CD14-positive monocyte (primary cell): ENCODE measurements at regions not wholly inside any gene's neighbourhood (a gene's known extent, or its start where the extent isn't known, plus 50 kb on each side); places are given as distances from the start of the nearest gene placed in this dataset.
A peak's percentile ranks its signal among the peaks of the same experiment; 100 is the strongest.

Experiments used
- DNase-seq, 3 donors: peaks; one replicate each; pipeline ENCODE4 v3.0.0-alpha.2; 2011 to 2022
- H2AFZ ChIP-seq: 2 replicates; pipeline ENCODE4 v1.6.0; 2012; ENCODE audit warnings: mild to moderate bottlenecking, low read depth, low read length, inconsistent platforms; ENCODE audit not compliant: insufficient read depth, poor library complexity, severe bottlenecking
- H3K27ac ChIP-seq, 2 donors: 1 replicate in 1 of 2; 2 replicates in 1 of 2; pipeline ENCODE4 v1.5.1; 2012 to 2013; ENCODE audit warnings: low read length in 2 of 2, control low read depth in 1 of 2, inconsistent platforms in 1 of 2, low read depth in 1 of 2, mild to moderate bottlenecking in 1 of 2
- H3K27me3 ChIP-seq, 2 donors: one replicate each; pipeline versions ENCODE4 v1.6.0 to v1.6.1; 2011 to 2013; ENCODE audit warnings: low read length in 2 of 2; ENCODE audit not compliant: control insufficient read depth in 2 of 2, insufficient read depth in 2 of 2
- H3K36me3 ChIP-seq, 2 donors: replicated peaks in 1 of 2; 1 replicate in 1 of 2; 2 replicates in 1 of 2; pipeline versions ENCODE4 v1.5.1 to v1.6.1; 2012 to 2013; ENCODE audit warnings: low read length in 2 of 2, control low read depth in 1 of 2, inconsistent platforms in 1 of 2, mild to moderate bottlenecking in 1 of 2; ENCODE audit not compliant: insufficient read depth in 2 of 2, control insufficient read depth in 1 of 2
- H3K4me1 ChIP-seq, 2 donors: 1 replicate in 1 of 2; 2 replicates in 1 of 2; pipeline versions ENCODE4 v1.5.1 to v1.6.1; 2012 to 2013; ENCODE audit warnings: low read length in 2 of 2, control low read depth in 1 of 2, inconsistent platforms in 1 of 2, mild to moderate bottlenecking in 1 of 2, moderate library complexity in 1 of 2; ENCODE audit not compliant: insufficient read depth in 2 of 2, control insufficient read depth in 1 of 2
- H3K4me2 ChIP-seq: replicated peaks from 2 replicates; pipeline ENCODE3; 2012; ENCODE audit warnings: low read length, moderate library complexity, mild to moderate bottlenecking; ENCODE audit not compliant: poor library complexity, severe bottlenecking; ENCODE audit errors: extremely low read depth
- H3K4me3 ChIP-seq, 3 experiments: fragments of 200-600 bp in 1 of 3; sonication (generic) in 1 of 3; replicated peaks in 1 of 3; 1 replicate in 2 of 3; 2 replicates in 1 of 3; pipeline ENCODE4 v1.5.1; 2011 to 2013; ENCODE audit warnings: low read length in 3 of 3, mild to moderate bottlenecking in 3 of 3, control low read depth in 2 of 3, low read depth in 2 of 3, inconsistent platforms in 1 of 3, moderate library complexity in 1 of 3
- H3K79me2 ChIP-seq: 2 replicates; pipeline ENCODE4 v1.6.0; 2012; ENCODE audit warnings: mild to moderate bottlenecking, control low read depth, inconsistent platforms, low read length, moderate library complexity; ENCODE audit not compliant: insufficient read depth
- H3K9ac ChIP-seq: 2 replicates; pipeline ENCODE4 v1.6.0; 2017; ENCODE audit warnings: low read length, mild to moderate bottlenecking; ENCODE audit not compliant: insufficient read depth, poor library complexity, severe bottlenecking
- H3K9me3 ChIP-seq, 2 donors: replicated peaks in 1 of 2; 1 replicate in 1 of 2; 2 replicates in 1 of 2; pipeline versions ENCODE4 v1.5.1 to v1.6.1; 2012 to 2013; ENCODE audit warnings: low read length in 2 of 2, control low read depth in 1 of 2; ENCODE audit not compliant: control insufficient read depth in 1 of 2, insufficient read depth in 1 of 2
- H4K20me1 ChIP-seq: 2 replicates; pipeline ENCODE4 v1.6.0; 2012; ENCODE audit warnings: mild to moderate bottlenecking, low read length, control low read depth, moderate library complexity; ENCODE audit not compliant: insufficient read depth
- H3K27ac Mint-ChIP-seq, 7 donors: one replicate each; pipeline ENCODE4 v1.8.0; 2020; ENCODE audit warnings: mild to moderate bottlenecking in 7 of 7, mixed read lengths in 7 of 7, moderate library complexity in 6 of 7, inconsistent platforms in 2 of 7
- H3K27me3 Mint-ChIP-seq, 3 donors: one replicate each; pipeline ENCODE4 v1.8.0; 2021 to 2022; ENCODE audit warnings: low read depth in 3 of 3, mild to moderate bottlenecking in 3 of 3, mixed read lengths in 3 of 3, moderate library complexity in 3 of 3, inconsistent platforms in 1 of 3
- H3K36me3 Mint-ChIP-seq, 2 donors: one replicate each; pipeline ENCODE4 v1.8.0; 2020; ENCODE audit warnings: mixed read lengths in 2 of 2, inconsistent platforms in 1 of 2, mild to moderate bottlenecking in 1 of 2
- H3K4me1 Mint-ChIP-seq: one replicate; pipeline ENCODE4 v1.8.0; 2020; ENCODE audit warnings: mild to moderate bottlenecking, mixed read lengths
- H3K4me3 Mint-ChIP-seq, 2 donors: one replicate each; pipeline ENCODE4 v1.8.0; 2020; ENCODE audit warnings: mild to moderate bottlenecking in 2 of 2, mixed read lengths in 2 of 2, moderate library complexity in 1 of 2
- H3K9me3 Mint-ChIP-seq, 7 donors: one replicate each; pipeline ENCODE4 v1.8.0; 2020 to 2022; ENCODE audit warnings: mixed read lengths in 7 of 7, mild to moderate bottlenecking in 6 of 7, moderate library complexity in 6 of 7, inconsistent platforms in 2 of 7
- CTCF ChIP-seq: fragments of 200-600 bp; IDR thresholded peaks from one replicate; pipeline ENCODE4 v1.8.0; 2022; ENCODE audit warnings: antibody characterized with exemption, mild to moderate bottlenecking
- WGBS: methylation state at CpG from one replicate; pipeline ENCODE4 v1.1.5; 2013; ENCODE audit warnings: missing lambda C conversion rate; ENCODE audit not compliant: insufficient coverage; 5-methylcytosine and 5-hydroxymethylcytosine counted together
- intact Hi-C, 2 donors: fragments of 100-400 bp; cut with micrococcal nuclease; formaldehyde crosslinking; loops; one replicate each; pipeline versions ENCODE4 v1.15.0 to v1.15.1; 2023

GRCh38 chr21:41623945-41624344, 116.0 kb upstream of the TMPRSS2 start:
- intact Hi-C loops: no loop called here
- H3K9me3 Mint-ChIP-seq: peaks cover 7 to 19% (median 13%) of the 10 kb centered on the region in 7 donors
- Histone ChIP-seq H2AFZ (no peak overlapping the region), H3K79me2 (no peaks in the 10 kb centered on the region), H3K9me3 (peaks cover 6 to 9% of the 10 kb centered on the region in 2 donors), H3K4me1 (no peaks in the 10 kb centered on the region), H4K20me1 (no peaks in the 10 kb centered on the region), H3K9ac (no peak overlapping the region), H3K27ac (no peak overlapping the region), H3K4me3 (no peak overlapping the region), H3K27me3 (peaks cover 0 to 9% of the 10 kb centered on the region in 2 donors), H3K4me2 (no peak overlapping the region), H3K36me3 (no peaks in the 10 kb centered on the region)
- H3K4me1 Mint-ChIP-seq: no peaks in the 10 kb centered on the region
- no peak for DNase-seq
- TF ChIP-seq CTCF: no peak
- no peak overlapping the region for H3K4me3 Mint-ChIP-seq
- no peak overlapping the region for H3K27ac Mint-ChIP-seq
- H3K36me3 Mint-ChIP-seq: no peaks in the 10 kb centered on the region
- H3K27me3 Mint-ChIP-seq: peaks cover 8 to 33% (median 14%) of the 10 kb centered on the region in 3 donors
- WGBS: 80% methylated on average over 1 of the region's 8 CpGs

- no peaks in the 10 kb centered on the region for H3K79me2 ChIP-seq
- Mint-ChIP-seq H3K4me3 (no peak overlapping the region), H3K4me1 (no peaks in the 10 kb centered on the region), H3K9me3 (peaks cover 7 to 19% (median 13%) of the 10 kb centered on the region in 7 donors), H3K36me3 (no peaks in the 10 kb centered on the region), H3K27me3 (peaks cover 8 to 28% (median 10%) of the 10 kb centered on the region in 3 donors), H3K27ac (peak overlapping the region in 1 of 7 donors; percentile 36)
- no peak for TF ChIP-seq CTCF
- H2AFZ ChIP-seq: no peak overlapping the region
- peak in 1 of 3 donors; percentile 59 for DNase-seq
- H3K4me1 ChIP-seq: no peaks in the 10 kb centered on the region
- peaks cover 6 to 9% of the 10 kb centered on the region in 2 donors for H3K9me3 ChIP-seq
- no peaks in the 10 kb centered on the region for H4K20me1 ChIP-seq
- H3K27me3 ChIP-seq: peaks cover 0 to 9% of the 10 kb centered on the region in 2 donors
- H3K4me2 ChIP-seq: no peak overlapping the region
- no peak overlapping the region for H3K9ac ChIP-seq
- H3K36me3 ChIP-seq: no peaks in the 10 kb centered on the region
- intact Hi-C loops: no loop called here
- WGBS: 72% methylated on average over 25 of the region's 26 CpGs
- H3K27ac ChIP-seq: no peak overlapping the region
- H3K4me3 ChIP-seq: no peak overlapping the region
Observed at GRCh38 chr21:41622831-41623548, 115.0 kb upstream of the TMPRSS2 start.
